GM19452 (cell line): ENCODE measurements at regions not wholly inside any gene's neighbourhood (a gene's known extent, or its start where the extent isn't known, plus 50 kb on each side); places are given as distances from the start of the nearest gene placed in this dataset.

Source experiments
- ATAC-seq: cut with Tn5 transposase; IDR thresholded peaks from one replicate; pipeline ENCODE4 v1.9.1; 2021; ENCODE audit not compliant: unreplicated experiment

DNA sequence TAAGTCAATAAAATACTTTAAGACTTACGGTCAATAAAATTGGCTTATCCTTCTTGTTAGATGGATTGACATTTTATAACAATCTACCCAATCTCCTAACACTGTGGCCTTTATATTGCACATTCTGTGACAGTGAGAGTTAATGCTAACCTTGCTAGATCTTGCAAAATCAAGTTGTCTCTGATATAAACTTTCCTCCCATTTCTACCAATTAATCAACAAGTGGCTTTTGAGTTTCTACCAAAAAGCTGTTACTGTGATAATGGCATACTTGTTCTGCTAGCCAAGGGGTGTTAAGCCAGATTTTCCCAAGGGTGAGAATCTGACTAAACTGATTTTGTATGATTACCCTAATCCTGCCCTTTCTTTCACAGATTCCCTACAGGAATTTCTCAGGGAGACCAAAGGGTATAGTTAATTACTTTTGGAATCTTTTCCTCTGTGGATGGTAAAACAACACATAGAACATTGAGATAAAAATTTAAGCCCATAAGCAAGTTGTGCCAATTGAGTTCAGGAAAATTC lies 174.1 kb upstream of the SUCLG2 start:
- ATAC-seq, result no peak

DNA sequence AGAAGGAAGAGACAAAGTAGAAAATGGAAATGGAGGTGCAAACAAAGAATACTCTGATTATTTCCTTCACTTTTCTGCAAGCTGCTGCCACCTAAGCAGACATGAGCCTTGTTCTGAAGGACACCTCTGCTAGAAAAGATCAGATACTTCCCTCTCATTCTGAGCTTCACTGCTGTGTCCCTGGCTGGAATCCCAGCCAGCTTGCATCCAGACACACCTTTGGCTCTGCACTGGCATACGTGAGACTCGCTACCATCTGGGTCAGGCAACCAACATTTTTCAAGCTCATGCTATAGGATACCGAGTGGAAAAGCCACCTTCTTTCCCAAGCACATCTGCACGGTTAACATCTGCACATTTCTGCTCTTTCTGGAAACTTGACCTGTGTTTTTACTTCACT lies 166.7 kb upstream of the SUCLG2 start:
- no peak for ATAC-seq

DNA sequence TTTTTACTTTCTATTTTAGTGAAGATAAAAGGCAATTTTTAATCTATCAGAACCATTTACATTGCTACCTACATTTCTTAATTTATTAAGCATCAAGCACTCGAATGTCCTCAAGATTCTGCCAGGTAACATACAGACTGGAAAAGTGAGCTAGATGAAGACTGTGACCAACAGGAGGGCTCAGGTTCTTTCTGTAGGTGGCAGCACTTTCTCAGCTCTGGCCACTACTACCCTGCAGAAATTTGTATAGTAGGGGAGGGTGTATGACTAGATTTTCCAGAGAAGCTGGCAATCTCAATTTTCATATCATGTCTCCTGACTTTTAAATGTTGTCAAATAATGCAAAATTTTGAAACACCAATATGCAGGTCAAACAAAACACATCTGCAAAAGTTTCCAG lies 165.0 kb upstream of the SUCLG2 start:
- ATAC-seq, result no peak

DNA sequence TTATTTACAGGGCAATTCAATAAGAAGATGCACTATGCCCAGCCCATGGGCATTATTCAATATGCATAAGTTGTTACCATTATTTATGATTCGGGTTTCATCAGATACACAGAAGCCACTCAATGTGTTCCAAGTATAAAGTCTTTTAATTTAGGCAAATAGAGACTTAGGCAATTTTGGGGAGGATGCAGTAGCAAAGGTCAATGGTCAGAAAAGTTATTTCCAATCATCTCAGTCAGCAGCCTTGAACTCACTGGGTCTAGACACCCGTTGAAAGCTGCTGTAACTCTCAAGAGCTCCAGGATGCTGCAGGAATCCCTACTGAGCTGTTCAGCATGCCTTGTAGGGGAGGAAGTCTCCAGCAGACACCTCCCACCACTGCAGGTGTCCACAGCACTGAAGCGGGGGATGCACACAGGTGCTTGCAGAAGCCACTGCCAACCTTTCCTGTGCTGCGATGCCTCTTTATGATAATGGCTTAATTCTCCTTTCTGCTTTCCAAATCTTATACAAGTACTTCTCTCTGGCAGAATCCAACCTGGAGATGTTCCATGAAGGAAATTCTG lies 155.0 kb upstream of the SUCLG2 start:
- no peak for ATAC-seq

DNA sequence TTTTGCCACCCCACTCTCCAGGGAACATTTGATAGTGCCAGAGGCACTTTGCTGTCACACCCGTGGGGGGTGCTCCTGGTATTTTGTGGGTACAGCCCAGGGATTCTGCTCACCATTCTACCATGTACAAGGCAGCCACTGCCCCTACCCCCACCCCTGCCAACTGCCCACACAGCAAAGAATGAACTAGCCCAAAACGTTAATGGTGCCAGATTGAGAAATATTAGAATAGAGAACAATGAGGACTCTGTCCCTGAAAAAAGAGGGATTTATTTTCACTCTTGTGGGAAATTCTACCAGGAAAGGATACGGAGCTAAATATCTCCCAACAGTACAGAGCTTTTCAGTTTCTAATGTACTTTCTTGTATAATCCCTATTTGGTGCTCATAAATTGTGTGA lies 154.5 kb upstream of the SUCLG2 start:
- no peak for ATAC-seq

DNA sequence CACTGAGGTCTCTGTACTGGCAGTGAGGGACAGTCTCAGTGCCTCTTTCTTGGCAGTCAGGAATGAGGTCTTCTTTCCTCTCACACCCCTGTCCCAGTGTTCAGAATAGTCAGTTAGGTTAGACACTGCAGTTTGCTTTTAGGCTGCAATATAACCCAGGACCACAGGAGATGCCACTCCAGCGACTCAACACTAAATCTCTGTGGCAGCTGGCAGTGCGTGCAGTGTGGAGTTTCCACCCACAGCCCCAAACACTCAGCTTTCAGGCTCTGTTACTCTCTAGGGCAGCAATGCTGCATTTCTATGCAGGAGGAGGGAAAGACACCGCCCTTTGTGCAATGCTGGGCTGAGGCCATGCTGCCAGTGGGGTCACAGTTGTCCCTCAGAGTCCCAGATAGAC lies 150.2 kb upstream of the SUCLG2 start:
- ATAC-seq, result no peak

DNA sequence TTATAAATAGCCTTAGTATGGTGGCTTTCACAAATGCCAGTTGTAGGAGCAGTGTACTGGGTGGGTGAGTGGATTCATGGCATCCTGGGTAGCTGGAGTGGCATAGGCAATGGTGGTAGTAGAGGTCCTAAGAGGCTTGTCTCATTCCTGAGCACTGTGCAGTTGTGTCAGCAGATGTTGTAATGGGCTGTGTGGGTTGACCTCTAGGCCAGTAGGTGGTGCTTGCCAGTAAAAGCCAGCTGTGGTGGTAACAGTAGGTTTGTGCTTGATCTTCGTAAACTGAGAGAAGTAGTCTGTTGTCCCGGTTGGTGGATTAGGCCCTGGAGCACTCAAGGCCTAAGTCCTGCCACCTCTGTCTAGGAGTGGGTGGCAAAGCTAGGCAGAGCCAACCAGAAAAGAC lies 149.7 kb upstream of the SUCLG2 start:
- no peak for ATAC-seq

DNA sequence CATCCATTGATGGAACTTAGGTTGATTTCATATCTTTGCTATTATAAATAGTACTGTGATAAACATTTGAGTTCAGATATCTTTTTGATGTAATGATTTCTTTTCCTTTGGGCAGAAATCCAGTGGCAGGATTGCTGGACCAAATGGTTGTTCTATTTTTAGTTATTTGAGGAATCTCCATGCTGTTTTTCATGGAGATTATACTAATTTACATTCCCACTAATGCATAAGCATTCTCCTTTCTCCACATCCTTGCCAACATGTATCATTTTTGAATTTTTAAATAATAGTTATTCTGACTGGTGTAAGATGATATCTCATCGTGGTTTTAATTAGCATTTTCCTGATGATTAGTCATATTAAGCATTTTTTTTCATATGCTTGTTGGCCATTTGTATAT lies 144.0 kb upstream of the SUCLG2 start:
- no peak for ATAC-seq

DNA sequence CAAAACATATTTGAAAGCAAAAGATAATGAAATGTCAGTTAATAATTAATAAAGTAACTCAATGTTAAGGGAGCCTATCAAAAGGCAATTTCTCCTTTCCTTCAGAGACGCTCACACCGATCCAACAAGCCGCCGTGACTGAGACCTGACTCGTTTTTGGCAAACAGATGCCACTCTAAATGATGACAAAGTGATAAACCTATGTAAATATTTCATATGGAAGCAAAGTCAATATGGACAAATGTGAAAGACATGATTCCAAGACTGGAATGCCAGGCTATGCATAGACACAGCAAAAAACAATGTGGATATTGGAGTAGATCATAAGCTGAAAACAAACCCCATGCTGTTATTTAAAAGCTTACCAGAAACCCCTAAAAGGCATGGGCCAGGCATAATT lies 137.2 kb upstream of the SUCLG2 start:
- no peak for ATAC-seq

DNA sequence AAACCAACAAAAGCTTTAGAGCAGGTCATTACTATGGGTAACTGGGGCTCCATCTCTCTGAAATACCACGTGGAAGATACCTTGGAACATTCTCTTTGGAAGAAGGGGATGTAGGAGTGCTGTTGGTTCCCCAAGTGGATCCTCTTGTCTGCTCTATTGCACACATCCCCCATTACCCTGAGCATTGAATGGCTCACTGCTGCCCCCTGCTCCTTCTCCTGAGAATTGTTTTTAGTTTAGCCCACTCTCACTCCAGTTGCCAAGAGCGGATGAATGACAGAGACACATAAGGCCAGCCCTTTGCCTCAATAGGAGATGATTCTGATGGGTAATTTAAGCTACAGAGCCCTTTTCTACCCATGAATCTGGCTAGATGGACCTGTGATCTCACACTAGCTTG lies 135.6 kb upstream of the SUCLG2 start:
- peak; percentile 56 for ATAC-seq

DNA sequence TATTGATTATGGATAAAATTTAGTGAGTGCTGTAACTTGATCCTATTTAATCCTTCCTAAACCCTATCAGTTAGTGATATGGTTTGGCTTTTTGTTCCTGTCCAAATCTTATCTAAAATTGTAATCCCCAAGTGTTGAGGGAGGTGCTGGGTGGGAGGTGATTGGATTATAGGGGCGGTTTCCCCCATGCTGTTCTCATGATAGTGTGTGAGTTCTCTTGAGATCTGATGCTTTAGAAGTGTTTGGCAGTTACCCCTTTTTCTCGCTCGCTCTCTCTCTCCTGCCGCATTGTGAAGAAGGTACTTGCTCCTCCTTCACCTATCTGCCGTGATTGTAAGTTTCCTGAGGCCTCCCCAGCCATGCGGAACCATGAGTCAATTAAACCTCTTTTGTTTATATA lies 134.0 kb upstream of the SUCLG2 start:
- no peak for ATAC-seq

DNA sequence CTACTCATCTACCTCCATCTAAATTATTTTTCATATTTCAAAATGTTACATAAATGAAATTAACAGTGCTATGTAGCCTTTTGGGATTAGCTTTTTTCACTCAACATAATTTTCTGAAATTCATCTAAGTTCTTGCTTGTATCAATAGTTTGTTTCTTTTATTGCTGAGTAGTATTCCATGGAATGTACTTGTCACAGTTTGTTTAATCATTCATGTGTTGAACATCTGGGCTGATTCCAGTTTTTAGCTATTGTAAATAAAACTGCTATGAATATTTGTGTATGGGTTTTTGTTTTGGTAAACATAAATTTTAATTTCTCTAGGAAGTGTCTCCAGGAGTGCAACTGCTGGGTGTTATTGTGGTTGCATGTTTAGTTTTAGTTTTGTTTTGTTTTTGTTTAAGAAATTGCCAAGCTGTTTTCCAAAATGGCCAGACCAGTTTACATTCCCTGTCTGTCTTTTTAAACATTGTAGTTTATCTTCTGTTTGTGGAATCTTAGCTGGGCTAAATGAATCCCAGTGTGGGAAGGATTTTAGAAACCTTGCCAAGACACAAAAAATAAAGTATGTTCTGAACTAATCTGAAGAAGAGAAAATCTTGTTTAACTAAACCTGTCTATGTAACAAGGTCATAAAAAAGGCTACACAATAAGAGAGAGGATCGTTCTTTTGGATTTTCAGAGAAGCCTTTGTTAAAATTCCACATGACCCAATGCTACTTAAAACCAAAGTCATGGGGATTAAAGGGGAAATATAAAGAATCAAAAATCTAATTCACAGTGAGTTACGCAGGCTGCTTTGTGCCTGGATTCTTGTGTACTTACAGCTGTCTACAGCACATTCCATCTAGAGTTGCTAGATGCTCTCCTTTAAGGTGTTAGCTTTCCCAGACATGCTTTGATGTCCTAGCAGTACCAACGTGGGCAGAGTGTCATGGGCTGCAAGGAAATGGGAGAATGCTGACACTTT lies 129.2 kb upstream of the SUCLG2 start:
- ATAC-seq, result no peak

DNA sequence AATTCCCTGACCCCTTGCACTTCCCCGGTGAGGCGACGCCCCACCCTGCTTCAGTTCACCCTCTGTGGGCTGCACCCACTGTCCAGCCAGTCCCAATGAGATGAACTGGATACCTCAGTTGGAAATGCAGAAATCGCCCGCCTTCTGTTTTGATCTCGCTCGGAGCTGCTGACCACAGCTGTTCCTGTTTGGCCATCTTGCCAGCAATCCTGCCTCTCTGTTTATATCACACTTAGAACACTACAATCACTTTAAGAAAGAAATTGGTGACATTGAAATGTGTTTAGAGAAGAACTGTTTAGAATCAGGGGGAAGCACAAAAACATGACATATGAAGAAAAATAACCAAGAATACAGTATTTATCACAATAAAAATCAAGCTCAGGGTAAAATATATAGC lies 127.5 kb upstream of the SUCLG2 start:
- no peak for ATAC-seq

DNA sequence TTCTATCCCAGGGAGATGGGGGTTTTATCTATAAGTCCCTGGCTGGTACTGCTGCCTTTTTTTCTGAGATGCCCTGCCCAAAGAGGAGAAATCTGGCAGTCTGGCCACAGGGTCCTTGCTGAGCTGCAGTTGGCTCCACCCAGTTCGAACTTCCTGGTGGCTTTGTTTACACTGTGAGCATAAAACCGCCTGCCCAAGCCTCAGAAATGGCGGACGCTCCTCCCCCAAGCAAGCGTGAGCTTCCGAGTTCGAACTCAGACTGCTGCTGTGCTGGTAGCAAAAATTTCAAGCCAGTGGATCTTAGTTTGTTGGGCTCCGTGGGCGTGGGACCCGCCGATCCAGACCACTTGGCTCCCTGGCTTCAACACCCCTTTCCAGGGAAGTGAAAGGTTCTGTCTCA lies 126.8 kb upstream of the SUCLG2 start:
- no peak for ATAC-seq

DNA sequence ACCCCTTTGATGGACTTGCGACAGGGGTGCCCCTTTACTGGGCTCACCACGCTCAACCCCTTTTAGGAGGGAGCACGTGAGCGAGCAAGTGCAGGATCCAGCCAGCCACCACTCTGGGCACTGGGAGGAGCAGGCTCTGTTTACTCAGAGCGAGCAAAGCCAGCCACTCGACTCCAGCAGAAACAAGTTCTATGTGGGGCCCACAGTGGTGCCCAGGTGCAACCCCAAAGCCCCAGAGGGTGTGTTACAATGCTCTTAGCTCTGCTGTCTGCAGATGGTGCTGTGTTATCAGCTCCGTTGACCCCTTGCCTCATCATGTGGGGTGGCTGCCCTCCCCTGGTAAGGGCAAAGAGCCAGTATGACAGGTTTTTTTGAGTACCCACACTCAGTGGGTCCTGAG lies 120.3 kb upstream of the SUCLG2 start:
- no peak for ATAC-seq

DNA sequence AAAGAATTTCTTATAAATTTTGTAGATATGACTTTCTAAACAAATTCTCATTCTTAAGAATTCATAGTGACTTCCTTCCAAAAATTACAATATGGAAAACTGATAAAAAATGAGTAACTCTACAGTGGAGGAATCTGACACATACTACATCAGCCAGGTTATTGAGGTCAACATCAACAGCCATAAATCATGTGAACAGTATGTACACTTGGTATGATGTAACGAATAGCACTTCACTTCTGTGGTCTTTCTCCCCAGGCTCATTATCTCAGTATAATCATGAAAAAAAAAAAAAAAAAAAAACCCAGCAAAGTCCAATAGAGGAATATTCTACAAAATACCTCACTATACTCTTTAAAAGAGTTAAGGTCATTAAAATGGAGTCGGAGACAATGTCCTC lies 111.2 kb upstream of the SUCLG2 start:
- no peak for ATAC-seq

DNA sequence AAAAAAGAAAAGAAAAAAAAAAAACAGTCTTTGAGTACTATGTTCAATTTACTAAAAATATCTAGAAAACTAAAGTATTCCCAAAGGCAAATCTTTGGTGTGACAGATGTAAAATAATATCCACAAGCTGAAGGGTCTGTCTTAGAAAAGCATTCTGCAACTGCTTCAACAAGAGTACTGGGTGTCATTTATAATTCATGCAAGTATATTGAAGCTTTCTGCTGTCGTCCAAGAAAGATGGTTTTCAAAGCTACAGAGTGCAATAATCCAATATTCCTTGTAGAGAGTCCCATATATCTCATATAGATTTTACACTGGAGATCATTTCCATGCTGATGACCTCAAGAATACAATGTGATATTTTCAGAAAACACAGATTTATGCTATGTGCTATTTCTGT lies 90.9 kb upstream of the SUCLG2 start:
- no peak for ATAC-seq

DNA sequence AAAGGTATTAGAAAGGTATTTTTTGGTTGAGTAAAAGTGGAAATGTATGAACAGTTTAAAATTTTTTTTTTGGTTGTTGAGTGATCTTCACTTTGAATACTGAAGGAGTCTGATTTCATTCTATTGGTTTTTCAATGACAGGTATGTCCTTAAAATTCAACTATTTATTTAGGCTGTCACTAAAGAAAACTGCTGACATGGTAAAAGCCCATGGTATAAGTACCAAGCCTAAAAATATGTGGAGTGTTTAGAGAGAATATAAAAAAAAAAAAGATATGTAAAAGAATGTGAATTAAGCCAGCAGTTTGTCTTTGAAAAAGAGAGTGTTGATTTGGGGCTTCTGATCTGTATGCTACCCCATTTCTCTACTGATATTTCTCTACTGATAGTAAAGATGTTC lies 90.3 kb upstream of the SUCLG2 start:
- no peak for ATAC-seq

DNA sequence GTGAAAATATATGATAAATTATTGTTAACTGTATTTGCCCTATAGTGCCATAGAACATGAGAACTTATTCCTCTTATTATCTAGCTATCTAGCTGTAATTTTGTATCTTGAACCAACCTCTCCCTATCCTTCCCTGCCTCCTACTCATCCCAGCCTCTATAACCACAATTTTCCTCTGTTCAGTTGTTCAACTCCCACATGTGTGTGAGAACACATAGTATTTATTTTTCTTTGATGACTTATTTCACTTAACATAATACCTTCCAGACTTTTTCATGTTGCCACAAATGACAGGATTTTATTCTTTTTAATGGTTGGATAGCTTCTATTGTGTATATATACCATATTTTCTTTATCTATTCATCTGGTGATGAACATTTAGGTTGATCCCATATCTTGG lies 85.4 kb upstream of the SUCLG2 start:
- no peak for ATAC-seq

DNA sequence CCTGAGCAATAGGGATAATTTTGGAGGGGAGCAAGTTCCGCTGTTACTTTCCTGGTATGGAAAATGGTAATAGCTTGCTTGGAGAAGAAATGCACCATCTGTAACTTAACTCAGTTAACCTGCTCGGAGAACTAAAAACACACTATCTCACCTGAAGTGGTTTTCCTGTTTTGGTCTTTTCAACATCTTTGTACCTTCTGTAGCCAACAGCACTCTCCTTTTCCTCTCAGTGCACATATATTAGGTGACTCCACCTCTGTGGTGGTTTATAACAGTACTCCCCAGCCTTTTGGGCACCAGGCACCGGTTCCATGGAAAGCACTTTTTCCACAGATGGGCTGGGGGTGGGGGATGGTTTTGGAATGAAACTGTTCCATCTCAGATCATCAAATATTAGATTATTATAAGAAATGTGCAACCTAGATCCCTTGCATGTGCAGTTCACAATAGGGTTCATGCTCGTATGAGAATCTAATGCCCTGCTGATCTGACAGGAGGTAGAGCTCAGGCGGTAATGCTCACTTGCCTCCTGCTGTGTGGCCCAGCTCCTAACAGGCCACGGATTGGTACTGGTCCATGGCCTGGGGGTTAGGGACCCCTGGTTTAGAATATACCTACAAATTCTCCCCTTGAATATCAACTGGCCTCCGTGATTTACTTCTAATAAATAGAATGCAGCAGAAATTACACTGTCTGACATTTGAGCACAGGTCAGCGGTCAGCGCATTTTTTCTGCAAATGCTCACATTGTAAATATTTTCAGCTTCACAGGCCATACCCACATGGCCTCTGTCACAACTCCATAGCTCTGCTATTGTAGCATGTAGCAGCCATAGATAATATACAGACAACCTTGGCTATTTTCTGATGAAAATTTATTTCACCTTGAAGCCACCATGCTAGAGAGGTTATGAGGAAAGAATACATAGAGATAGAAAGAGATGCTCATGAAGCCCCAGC lies 83.8 kb upstream of the SUCLG2 start:
- no peak for ATAC-seq

DNA sequence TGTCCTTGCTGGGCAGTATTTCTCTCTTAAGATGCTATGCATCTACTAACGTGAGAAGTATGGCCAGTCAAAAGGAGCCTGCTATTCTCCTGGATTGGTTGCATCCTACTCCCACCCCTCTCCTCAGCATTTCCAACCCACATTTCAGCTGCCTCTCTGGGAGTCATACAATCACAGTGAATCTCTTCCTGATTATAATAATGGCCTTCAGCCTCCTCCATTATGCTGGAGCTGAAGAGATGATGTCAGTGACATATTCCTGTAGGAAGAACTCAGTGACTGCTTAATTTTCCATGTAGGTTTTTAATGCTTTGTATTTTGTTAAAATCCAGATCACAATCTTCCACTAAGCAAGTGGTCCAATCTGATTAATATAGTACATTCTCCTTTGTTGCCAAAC lies 82.7 kb upstream of the SUCLG2 start:
- ATAC-seq, result no peak
